HG03095 (cell line): ENCODE measurements at regions not wholly inside any gene's neighbourhood (a gene's known extent, or its start where the extent isn't known, plus 50 kb on each side); places are given as distances from the start of the nearest gene placed in this dataset.
"Not testable (repeated sequence)": the region's sequence is repeated elsewhere in the genome, so short reads cannot be mapped to it uniquely, and the experiment has no call there.

Experiments
- ATAC-seq: cut with Tn5 transposase; IDR thresholded peaks from one replicate; pipeline ENCODE4 v1.9.1; 2021; ENCODE audit warnings: moderate library complexity; ENCODE audit not compliant: unreplicated experiment

- ATAC-seq, result no peak
These were observed 111.4 kb downstream of the METRNL start for GRCh38 chr17:83190601-83191387.

DNA sequence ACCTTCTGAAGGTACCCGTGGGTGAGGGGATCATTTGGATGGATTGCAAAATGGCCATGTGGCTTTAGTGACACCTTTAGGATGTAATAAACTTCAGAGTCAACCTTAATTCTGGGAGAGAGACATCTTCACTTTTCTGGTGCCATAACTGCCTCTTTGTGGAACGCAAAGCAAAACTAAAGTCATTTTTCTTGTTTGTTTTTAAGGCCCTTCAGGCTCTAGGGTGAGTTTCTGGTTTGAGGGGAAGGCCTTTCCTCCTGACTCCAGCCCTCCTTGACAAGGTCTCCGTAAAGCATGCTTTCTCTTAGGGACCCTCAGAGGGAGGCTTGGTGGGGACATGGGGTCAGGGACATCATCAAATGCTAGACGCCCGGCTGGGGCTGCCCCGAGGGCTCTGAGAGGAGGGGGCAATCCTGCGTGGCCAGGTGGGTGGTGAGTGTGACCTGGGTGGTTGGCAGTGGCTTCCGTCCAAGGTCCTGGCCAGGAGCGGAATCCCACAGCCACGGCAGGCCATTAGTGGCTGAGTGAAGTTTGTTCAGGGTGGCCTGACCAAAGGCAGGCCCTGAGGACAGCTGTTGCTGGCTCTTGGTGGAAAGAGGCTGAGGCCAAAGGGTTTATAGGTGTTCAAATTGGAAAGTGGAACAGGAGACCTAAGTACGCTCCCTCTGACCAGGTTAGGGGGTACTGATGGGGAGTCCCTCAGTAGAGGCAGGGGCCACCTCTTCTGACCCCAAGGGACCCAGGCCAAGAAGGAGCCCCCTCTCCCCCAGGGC, 112.2 kb downstream of the METRNL start:
- ATAC-seq, result no peak

DNA sequence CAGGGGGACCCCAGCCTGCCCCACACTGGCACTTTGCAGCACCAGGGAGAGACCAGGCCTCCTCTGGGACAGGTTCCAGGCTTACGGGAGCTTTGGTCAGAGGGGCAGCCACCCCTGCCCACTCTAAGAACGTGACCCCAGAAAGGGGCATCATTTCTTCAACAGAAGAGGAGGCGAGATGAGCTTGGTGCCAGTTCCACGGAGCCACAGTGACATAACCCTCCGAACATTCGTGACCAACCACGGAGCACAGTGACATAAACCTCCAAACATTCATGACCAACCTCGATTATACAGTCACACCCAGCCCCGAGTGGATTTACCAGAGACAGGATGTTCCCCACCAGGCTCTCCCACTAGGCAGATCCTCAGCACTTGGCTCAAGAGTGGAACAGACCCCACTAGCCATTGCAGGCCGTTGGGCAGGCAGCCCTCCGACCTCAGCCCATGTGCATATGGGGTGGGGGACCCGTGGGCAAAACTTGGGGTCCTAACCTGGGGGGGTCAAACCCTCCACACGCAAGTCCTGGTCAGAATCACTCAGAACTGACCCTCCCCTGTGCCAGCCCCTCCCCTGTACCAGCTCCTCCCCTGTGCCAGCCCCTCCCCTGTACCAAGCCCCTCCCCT, 112.9 kb downstream of the METRNL start:
- ATAC-seq, result no peak

- not testable (repeated sequence) for ATAC-seq
These were observed 113.5 kb downstream of the METRNL start for GRCh38 chr17:83192789-83193335.

- ATAC-seq, result no peak
These were observed 114.2 kb downstream of the METRNL start for GRCh38 chr17:83193336-83194185.

- ATAC-seq, result no peak
These were observed 114.8 kb downstream of the METRNL start for GRCh38 chr17:83194186-83194561.

- no peak for ATAC-seq
These were observed 115.4 kb downstream of the METRNL start for GRCh38 chr17:83194761-83195329.

- no peak for ATAC-seq
These were observed 116.1 kb downstream of the METRNL start for GRCh38 chr17:83195330-83196023.

DNA sequence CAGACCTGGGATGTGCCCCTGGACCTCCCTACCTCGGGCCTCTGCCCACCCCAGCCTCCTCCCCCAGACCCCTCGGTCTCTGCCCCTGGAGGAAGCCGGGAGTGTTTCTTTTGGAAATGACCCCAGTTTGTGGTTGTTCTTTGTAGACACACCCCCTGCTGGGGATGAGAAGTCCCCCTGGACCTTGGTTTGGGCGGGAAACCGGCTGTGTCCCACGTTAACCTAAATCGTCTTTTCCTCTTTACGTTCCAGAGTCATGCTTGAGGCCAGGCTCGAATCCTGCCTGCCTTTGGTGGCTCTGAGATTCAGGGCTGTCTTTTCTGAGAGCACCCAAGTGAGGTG, 116.6 kb downstream of the METRNL start:
- no peak for ATAC-seq

DNA sequence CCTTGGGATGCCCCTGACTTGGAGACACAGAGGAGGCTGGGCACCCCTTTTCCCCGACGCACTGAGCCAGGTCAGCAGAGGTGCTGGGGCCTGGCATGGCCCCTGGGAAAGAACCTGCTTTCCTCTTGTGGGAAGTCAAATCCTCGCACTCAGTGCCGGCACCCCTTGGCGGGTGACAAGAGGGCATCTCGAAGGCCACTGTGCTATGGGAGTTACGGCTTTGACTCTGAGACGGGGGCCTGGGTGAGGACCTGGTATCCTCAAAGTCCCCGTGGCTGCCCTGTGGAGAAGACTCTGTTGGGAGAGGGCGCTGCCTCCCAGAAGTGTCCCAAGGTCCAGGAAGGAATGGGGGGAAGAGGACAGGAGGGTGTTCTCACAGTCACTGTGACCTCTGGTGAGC, 117.0 kb downstream of the METRNL start:
- no peak for ATAC-seq

- no peak for ATAC-seq
These were observed 117.8 kb downstream of the METRNL start for GRCh38 chr17:83196973-83197880.

GRCh38 chr17:83198366-83199341, 119.2 kb downstream of the METRNL start:
- ATAC-seq, result no peak

GRCh38 chr17:83199500-83200201, 120.2 kb downstream of the METRNL start:
- no peak for ATAC-seq

- ATAC-seq, result no peak
These were observed 120.9 kb downstream of the METRNL start for GRCh38 chr17:83200231-83200699.

- ATAC-seq, result no peak
These were observed 121.3 kb downstream of the METRNL start for GRCh38 chr17:83200751-83201150.

GRCh38 chr17:83201206-83202001, 122.0 kb downstream of the METRNL start:
- no peak for ATAC-seq
